ENCODE measurements at regions not wholly inside any gene's neighbourhood (a gene's known extent, or its start where the extent isn't known, plus 50 kb on each side); places are given as distances from the start of the nearest gene placed in this dataset.

DNA sequence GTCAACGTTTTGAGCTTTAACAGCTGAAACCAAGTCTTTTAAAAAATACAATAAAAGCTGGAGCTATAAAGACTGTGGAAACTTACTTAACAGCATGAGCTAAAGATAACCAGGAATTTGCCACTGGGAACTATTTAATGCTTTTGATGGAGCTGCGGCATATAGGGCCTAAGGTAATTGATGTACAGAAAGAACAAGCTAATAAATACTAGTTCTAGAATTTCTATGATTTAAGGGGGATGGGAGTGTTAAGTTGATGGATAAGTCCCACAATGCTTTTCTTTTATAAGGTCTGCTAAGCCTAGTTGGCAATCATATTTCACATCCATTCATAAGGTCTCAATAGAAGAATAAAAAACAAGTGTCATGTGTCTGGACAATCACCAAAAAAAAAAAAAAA, 334.0 kb upstream of the DMAC1 start:
- H3K4me1 ChIP-seq = no peaks in the 10 kb centered on the region
- no peak overlapping the region for H3K4me3 ChIP-seq
- no peaks in the 10 kb centered on the region for H3K9me3 ChIP-seq
- intact Hi-C loops (cut with DNase I) = no loop called here
- no peak for ATAC-seq
- no peak overlapping the region for H3K27ac ChIP-seq
- H3K27me3 ChIP-seq = no peaks in the 10 kb centered on the region
- H3K36me3 ChIP-seq (replicated peaks in 1 of 2; ENCODE audit: insufficient read depth in 1 of 2, low read depth in 2 of 2) = no peaks in the 10 kb centered on the region
- 53 to 60% methylated on average over 2 of the region's 2 CpGs for WGBS, 2 donors
- TF ChIP-seq, protein P1, sequence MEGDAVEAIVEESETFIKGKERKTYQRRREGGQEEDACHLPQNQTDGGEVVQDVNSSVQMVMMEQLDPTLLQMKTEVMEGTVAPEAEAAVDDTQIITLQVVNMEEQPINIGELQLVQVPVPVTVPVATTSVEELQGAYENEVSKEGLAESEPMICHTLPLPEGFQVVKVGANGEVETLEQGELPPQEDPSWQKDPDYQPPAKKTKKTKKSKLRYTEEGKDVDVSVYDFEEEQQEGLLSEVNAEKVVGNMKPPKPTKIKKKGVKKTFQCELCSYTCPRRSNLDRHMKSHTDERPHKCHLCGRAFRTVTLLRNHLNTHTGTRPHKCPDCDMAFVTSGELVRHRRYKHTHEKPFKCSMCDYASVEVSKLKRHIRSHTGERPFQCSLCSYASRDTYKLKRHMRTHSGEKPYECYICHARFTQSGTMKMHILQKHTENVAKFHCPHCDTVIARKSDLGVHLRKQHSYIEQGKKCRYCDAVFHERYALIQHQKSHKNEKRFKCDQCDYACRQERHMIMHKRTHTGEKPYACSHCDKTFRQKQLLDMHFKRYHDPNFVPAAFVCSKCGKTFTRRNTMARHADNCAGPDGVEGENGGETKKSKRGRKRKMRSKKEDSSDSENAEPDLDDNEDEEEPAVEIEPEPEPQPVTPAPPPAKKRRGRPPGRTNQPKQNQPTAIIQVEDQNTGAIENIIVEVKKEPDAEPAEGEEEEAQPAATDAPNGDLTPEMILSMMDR (IDR thresholded peaks at IDR 0.05) = no peak
- TF ChIP-seq POLR2A (IDR thresholded peaks at IDR 0.05) = no peak
- no peak for DNase-seq

DNA sequence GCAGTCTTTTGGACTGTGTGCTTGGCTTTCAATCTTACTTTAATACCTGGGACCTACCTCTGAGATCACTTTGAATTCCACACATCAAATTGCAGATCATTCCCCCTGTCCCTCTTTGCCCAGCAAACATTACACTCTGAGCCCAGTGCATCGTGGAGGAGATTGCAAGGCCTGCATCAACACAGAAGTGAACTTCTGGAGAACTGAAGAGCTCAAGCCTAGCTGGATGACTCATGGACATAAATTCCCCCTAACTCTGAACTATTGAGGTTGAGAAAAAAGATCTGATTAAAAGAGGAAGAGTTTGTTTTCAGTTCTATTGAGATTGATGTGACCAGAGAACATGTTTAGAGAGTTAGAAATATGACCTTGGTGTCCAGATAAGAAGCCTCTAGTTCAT, 316.0 kb upstream of the DMAC1 start:
- Histone ChIP-seq H3K4me1 (no peaks in the 10 kb centered on the region), H3K27ac (no peak overlapping the region), H3K4me3 (no peak overlapping the region), H3K36me3 (replicated peaks in 1 of 2; ENCODE audit: insufficient read depth in 1 of 2, low read depth in 2 of 2) (no peaks in the 10 kb centered on the region), H3K9me3 (no peaks in the 10 kb centered on the region), H3K27me3 (no peaks in the 10 kb centered on the region)
- WGBS, 2 donors = 52 to 95% methylated on average over 1 of the region's 1 CpG
- ATAC-seq (no peak), DNase-seq (no peak)
- intact Hi-C loops (cut with DNase I) = no loop called here
- no peak for TF ChIP-seq POLR2A (IDR thresholded peaks at IDR 0.05)
- TF ChIP-seq, protein P1 (IDR thresholded peaks at IDR 0.05) = no peak

DNA sequence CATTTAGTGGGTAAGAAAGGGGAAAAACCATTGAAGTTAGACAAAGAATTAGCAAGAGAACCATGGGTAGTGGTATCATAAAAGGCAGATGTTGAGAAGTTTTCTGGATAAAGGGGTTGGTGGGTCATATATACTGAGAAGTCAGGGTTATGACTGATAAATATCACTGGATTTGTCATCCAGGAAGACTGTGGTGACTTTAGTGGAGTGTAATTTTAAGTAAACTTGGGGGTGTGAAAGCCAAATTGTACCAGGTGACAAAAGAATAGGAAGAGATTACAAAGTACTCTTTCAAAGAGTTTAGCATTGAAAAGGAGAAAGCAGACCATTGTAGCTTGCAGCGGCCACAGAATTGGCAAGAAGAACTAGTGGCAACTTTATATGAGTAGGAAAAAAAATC, 315.2 kb upstream of the DMAC1 start:
- 0% methylated on average over 1 of the region's 1 CpG; no CpG with 5 or more reads in 1 of the 2 donors for WGBS, 2 donors
- ATAC-seq (no peak), DNase-seq (no peak)
- Histone ChIP-seq H3K9me3 (no peaks in the 10 kb centered on the region), H3K4me1 (no peaks in the 10 kb centered on the region), H3K4me3 (no peak overlapping the region), H3K36me3 (replicated peaks in 1 of 2; ENCODE audit: insufficient read depth in 1 of 2, low read depth in 2 of 2) (no peaks in the 10 kb centered on the region), H3K27me3 (no peaks in the 10 kb centered on the region), H3K27ac (no peak overlapping the region)
- intact Hi-C loops (cut with DNase I) = no loop called here
- TF ChIP-seq POLR2A (IDR thresholded peaks at IDR 0.05) = no peak
- TF ChIP-seq, protein P1 (IDR thresholded peaks at IDR 0.05) = no peak

DNA sequence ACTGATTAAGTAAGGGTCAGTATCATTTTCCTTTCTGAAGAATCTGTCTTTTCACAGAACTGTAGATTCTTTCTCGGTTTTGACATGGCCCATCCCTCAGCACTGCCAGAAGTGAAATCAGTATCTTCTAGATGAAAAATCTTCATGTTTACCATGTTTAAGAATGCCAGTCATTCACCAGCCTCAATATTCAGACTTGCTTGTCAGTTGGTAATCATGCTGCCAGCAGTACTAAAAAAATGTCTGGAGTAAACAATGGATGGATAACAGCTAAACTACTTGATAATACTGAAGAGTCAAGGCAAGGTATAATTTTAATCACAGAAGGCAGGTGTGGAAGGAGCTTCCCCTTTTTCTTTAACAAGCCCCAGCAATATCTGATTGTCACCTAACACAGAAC, 306.8 kb upstream of the DMAC1 start:
- 67 to 75% methylated on average over 1 of the region's 1 CpG for WGBS, 2 donors
- intact Hi-C loops (cut with DNase I) = no loop called here
- no peak for DNase-seq
- Histone ChIP-seq H3K4me3 (no peak overlapping the region), H3K36me3 (replicated peaks in 1 of 2; ENCODE audit: insufficient read depth in 1 of 2, low read depth in 2 of 2) (no peaks in the 10 kb centered on the region), H3K4me1 (no peaks in the 10 kb centered on the region), H3K9me3 (no peaks in the 10 kb centered on the region), H3K27ac (no peak overlapping the region), H3K27me3 (no peaks in the 10 kb centered on the region)
- ATAC-seq = no peak
- TF ChIP-seq, protein P1 (IDR thresholded peaks at IDR 0.05) = no peak
- no peak for TF ChIP-seq POLR2A (IDR thresholded peaks at IDR 0.05)

DNA sequence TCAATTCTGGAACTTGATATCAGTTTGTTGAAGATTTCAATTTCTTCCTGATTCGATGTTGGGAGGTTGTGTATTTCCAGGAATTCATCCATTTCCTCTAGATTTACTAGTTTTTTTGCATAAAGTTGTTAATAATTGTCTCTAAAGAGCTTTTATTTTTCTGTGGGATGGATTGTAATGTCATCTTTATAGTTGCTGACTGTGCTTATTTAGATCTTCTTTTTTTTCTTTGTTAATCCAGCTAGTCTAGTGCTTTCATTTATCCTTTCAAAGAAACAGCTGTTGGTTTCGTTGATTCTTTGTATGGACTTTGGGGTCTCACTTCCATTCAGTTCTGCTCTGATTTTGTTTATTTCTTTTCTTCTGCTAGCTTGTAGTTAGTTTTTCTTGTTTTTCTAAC, 302.0 kb upstream of the DMAC1 start:
- intact Hi-C loops (cut with DNase I) = no loop called here
- WGBS, 2 donors = 73 to 75% methylated on average over 2 of the region's 2 CpGs
- no peaks in the 10 kb centered on the region for H3K9me3 ChIP-seq
- no peaks in the 10 kb centered on the region for H3K27me3 ChIP-seq
- H3K27ac ChIP-seq = no peak overlapping the region
- no peak overlapping the region for H3K4me3 ChIP-seq
- DNase-seq (no peak), ATAC-seq (no peak)
- TF ChIP-seq, protein P1 (IDR thresholded peaks at IDR 0.05) = no peak
- no peak for TF ChIP-seq POLR2A (IDR thresholded peaks at IDR 0.05)
- H3K36me3 ChIP-seq (replicated peaks in 1 of 2; ENCODE audit: insufficient read depth in 1 of 2, low read depth in 2 of 2) = no peaks in the 10 kb centered on the region
- no peaks in the 10 kb centered on the region for H3K4me1 ChIP-seq

Data from body of pancreas (tissue), 4 donors.